ENCODE measurements at regions not wholly inside any gene's neighbourhood (a gene's known extent, or its start where the extent isn't known, plus 50 kb on each side); places are given as distances from the start of the nearest gene placed in this dataset.

DNA sequence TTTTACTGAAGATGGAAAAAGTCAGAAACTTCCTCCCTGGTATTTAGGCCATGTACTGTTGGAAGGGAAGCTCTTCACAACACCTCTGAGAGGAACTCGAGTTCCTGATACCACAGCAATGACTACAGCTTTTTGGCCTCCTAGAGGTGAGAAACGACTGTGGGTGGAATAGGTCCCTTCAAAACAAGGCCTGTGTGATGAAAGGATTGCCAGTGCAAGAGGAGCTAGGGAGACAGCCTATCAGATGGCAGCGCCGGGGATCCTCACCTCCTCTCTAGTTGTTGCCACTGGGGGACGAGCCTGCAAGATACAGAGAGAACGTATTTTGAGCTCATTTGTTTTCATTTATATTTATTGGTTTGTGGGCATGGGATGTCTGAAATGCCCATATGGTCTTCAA, 187.8 kb upstream of the KCND3 start:
- no peak for DNase-seq (ENCODE audit: low read depth, low spot score)
- H3K4me3 ChIP-seq (ENCODE audit: low read length) = no peak overlapping the region

DNA sequence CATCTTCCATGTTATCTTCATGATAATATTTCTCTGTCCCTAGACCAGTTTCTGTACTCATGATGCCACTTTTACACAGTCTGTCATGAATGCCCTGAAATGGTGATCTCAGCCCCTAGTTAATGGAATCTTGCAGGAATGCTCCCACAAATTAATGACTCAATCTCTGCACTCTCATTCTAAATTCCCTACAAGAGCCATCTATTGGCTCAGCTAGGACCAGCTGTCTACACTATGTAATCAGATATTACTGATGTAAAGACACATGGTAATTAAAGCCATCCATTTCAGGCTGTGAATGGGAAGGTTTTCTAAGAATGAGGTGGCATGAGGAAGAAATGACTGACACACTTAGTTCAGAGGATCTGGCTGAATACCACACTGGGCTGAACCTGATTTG, 199.1 kb upstream of the KCND3 start:
- no peak for DNase-seq (ENCODE audit: low read depth, low spot score)
- H3K4me3 ChIP-seq (ENCODE audit: low read length) = no peak overlapping the region

DNA sequence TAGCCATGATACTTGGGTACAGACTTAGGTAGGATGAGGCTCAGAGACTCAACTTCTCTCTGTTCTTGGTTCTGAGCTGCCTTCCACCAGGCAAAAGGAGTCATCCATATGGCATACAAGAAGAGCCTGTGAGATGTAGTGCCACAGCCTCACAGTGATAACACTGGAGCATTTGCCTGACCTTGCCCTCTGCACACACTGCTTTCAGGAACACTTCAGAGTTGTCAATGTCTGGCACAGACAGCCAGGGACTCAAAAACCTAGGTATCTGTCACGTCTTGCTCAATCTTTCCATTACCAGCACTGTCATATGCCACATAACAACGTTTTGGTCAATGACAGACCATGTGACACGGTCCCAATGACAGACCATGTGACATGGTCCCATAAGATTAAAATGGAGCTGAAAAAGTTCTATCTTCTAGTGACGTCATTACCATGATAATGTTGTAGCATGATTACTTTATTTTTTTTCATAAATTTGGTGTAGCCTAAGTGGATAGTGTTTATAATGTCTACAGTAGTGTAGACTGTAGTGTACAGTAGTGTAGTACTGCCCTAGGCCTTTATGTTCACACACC, 199.9 kb upstream of the CTTNBP2NL start:
- no peak for DNase-seq (ENCODE audit: low read depth, low spot score)
- H3K4me3 ChIP-seq (ENCODE audit: low read length) = no peak overlapping the region

DNA sequence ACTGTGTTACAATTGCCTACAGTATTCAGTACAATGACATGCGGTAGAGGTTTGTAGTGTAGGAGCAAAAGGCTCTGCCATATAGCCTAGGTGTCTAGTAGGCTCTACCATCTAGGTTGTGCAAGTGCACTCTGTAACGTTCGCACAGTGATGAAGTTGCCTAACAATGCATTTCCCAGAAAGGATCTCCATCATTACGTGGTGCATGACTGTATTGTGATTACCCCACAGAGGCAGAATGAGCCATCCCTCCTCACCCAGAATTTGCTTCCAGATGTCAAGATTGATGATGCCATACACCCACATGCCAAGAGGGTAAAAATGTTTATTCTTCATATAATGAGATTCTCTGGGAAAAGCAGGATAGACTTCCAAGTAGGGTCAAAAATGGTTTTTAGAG, 199.3 kb upstream of the CTTNBP2NL start:
- DNase-seq (ENCODE audit: low read depth, low spot score) = no peak
- H3K4me3 ChIP-seq (ENCODE audit: low read length) = no peak overlapping the region

DNA sequence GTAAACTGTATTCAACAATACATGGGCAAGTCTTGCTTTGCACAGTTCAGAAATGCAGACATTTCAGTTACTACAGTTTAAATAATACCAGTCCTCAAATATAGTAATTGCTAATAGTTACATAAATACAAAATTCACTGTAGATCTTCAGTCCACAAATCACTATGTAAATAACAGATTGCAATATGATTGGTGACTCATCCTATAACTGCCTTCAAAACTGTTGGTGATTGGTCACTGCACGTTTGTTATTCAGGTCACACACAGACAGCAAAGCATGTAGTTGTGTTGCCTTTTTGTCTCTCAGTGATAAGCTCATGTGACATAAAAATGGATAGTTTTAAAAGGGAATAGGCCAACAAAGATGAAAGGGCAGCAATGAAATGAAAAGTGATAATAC, 186.5 kb upstream of the CTTNBP2NL start:
- DNase-seq (ENCODE audit: low read depth, low spot score) = no peak
- no peak overlapping the region for H3K4me3 ChIP-seq (ENCODE audit: low read length)

DNA sequence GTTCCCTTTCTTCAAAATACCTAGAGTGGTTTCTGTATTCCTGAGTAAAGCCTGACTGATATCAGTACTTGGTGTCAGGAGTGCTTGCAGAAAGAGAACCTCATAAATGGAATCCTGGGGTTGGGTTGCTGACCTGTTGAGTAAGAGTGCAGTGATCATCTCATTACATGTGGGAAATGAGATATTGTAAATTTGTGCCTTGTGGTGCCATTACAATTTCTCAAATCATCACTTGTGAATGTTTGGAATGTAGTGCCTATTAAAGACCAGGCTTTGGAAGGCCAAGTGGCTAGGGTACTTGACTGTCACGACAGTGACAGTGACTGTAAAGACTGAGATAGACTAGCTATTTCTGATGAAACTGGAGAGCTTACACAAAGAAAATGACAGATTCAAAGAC, 176.7 kb upstream of the CTTNBP2NL start:
- no peak for DNase-seq (ENCODE audit: low read depth, low spot score)
- no peak overlapping the region for H3K4me3 ChIP-seq (ENCODE audit: low read length)

DNA sequence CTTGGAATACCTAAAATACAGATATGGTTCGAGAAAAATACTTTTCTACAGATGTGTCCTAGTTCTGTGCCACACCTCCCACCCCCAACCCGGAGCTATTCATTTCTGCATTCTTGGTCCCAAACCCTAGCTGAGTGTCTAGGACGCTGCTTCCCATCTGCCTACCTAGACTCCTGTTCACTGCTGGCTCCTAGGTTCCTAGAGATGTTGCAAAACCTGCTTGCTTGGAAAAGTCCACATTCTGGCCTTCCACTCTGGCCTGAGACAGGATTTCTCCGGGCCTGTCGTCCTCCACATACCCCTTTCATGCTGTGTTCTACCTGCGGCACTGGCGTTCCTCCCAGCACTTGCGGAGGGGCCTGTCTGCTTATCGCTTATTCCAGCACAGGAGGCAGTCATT, 165.8 kb upstream of the CTTNBP2NL start:
- DNase-seq (ENCODE audit: low read depth, low spot score) = no peak
- H3K4me3 ChIP-seq (ENCODE audit: low read length) = no peak overlapping the region

DNA sequence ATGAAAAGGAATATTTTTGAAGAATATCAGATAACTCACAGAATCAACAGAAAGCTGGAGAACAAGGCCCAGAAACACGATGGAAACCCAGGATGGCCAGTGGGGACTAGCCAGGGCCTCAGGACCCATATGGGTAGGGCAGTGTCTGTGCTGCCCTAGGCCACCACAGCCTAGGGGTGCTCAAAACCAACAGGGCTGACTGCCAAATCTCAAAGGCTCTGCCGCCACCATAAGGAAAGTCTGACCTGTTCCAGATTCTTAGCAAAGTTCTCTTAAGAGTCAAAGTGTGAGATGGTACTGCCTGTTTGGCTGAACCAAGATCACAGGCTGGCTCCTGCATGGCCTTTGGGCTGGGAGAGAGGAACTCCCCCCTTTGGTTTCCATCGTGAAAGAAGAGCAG, 164.7 kb upstream of the CTTNBP2NL start:
- no peak overlapping the region for H3K4me3 ChIP-seq (ENCODE audit: low read length)
- DNase-seq (ENCODE audit: low read depth, low spot score) = no peak

DNA sequence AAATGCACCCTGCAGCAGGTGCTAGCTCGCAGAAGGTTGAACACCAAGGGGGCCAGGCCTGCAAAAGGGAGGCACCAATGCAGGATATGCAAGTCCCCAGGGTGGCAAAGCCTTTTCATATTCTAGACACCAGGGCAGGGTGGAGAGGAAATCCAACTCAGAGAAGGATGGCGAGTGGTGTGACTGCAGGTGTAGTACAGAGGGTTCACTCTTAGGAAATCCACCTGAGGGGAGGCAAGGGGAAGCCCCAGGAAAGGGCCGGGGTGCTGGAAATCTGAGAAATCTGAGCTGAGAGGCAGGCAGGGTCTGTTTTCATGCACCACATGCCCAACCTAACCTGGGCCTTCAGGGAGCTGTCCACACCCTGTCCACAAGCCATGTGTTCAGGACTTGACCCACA, 163.2 kb upstream of the CTTNBP2NL start:
- no peak for DNase-seq (ENCODE audit: low read depth, low spot score)
- no peak overlapping the region for H3K4me3 ChIP-seq (ENCODE audit: low read length)

DNA sequence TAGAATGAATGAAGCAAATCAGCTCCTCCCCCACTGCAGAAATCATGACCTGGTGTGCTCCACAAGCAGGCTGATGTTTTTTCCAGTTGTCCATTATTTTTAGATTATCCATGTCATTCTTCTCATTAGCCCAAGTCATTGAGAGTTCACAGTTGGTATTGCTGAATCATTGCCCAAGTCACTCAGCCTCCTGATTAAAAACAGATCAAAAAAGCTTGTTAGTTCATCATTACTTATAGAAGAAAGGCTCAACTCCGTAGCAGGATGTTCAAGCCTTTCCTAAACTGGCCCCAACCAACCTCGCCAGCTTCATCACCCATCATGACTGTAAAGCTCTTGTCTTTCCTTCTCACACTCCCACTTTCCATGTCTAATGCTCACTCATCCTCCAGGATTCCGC, 161.3 kb upstream of the CTTNBP2NL start:
- no peak overlapping the region for H3K4me3 ChIP-seq (ENCODE audit: low read length)
- DNase-seq (ENCODE audit: low read depth, low spot score) = no peak

DNA sequence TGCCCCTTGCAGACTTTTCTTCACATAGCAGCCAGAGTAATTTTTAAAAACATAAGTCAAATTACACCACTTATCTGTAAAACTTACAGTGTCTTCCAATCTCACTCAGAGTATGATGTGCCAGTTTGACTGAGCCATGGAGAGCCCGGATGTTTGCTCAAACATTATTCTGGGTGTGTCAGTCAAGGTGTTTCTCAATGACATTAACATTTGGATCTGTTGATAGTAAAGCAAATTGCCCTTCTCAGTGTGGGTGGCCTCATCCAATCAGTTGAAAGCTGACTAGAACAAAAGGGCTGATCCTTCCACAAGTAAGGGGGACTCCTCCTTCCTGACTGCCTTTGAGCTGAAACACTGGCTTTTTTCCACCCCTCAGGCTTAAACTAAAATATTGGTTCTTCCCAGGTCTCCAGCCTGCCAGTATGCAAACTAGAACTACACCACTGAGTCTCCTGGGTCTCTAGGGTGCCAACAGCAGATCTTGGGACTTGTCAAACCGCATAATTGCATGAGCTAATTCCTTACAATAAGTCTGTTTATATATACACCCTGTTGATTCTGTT, 157.9 kb upstream of the CTTNBP2NL start:
- no peak for DNase-seq (ENCODE audit: low read depth, low spot score)
- no peak overlapping the region for H3K4me3 ChIP-seq (ENCODE audit: low read length)

DNA sequence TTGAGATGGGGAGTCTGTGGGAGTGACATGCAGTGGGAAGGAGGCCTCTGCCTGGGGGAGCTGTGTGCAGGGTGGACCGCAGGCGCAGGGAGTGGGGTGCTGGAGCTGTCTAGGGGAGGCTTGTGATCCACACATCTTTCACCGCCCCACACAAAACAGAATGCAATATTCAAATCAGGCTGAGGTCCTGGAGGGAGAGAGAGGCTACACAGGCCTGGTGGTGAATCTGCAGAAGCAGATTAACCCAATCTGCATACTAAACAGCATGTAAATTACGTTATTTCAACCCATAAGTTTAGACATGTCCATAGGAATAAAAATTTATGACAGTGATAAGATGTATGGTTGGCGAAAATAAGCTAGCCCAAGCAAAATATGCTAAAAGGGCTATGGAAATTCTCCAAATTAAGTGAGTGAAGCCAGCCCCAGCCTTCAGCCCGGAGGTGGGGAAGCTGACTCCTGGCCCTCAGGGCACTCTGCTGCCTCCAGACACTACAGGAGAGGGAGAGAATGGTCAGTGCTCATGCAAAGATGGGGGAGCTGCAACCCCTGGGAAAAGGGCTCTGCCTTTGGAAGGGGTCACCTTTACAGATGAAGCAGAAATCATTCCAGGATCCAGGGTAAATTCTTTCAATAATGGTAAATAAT, 156.2 kb upstream of the CTTNBP2NL start:
- no peak for DNase-seq (ENCODE audit: low read depth, low spot score)
- H3K4me3 ChIP-seq (ENCODE audit: low read length) = no peak overlapping the region

DNA sequence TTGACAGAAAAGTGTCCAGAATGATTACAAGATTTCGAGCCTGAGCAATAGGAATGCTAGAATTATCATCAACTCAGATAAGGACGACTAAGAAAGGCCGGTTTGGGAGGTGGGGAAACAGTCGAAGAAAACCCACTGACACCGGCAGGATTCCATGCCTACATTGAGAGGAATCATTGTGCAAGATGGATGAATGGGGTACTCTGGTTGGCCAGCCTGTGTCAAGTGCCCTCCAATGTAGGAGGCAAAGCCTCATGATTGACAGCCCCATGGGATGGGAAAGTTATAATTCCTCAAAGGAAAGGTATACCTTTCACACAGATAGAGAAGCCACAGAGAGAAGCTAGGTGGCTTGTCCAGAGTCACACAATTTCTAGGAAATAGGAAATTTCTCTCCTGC, 153.5 kb upstream of the CTTNBP2NL start:
- no peak overlapping the region for H3K4me3 ChIP-seq (ENCODE audit: low read length)
- no peak for DNase-seq (ENCODE audit: low read depth, low spot score)

DNA sequence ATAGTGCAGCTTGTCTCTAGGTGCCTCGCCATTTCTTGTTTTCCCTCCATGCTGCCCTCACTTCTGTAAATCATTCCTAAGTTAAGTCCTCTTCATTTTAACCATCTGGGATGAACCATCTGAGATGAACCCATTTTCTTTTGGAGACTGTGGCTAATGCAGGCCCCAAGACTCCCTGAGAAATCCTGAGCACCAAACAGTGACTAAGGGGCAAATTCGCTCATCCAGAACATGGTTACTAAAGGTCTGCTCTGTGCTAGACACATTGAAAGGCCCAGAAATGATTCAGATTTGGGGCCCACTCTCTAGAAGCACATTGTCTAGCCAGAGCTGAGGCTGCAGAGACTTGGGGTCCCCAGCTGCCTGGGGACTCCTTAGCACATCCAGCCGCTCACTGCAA, 151.9 kb upstream of the CTTNBP2NL start:
- DNase-seq (ENCODE audit: low read depth, low spot score) = no peak
- H3K4me3 ChIP-seq (ENCODE audit: low read length) = no peak overlapping the region

DNA sequence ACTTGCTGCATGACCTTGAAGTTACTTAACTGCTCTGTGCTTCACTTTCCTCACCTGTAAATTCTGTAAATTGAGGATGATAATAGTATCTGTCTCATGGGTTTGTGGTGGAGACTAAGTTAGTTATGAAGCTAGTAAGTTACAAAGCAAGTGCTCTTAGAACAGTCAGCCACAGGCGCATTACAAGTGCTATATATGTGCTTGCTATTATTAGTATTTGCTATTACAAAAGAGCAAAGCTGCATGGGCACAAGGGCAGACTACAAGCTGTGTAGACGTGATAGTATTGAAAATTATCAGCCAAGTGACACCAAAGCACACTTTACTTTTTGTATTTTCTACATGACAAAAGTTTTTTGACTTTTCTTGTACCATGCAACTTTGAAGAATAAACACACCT, 150.9 kb upstream of the CTTNBP2NL start:
- no peak overlapping the region for H3K4me3 ChIP-seq (ENCODE audit: low read length)
- DNase-seq (ENCODE audit: low read depth, low spot score) = no peak

DNA sequence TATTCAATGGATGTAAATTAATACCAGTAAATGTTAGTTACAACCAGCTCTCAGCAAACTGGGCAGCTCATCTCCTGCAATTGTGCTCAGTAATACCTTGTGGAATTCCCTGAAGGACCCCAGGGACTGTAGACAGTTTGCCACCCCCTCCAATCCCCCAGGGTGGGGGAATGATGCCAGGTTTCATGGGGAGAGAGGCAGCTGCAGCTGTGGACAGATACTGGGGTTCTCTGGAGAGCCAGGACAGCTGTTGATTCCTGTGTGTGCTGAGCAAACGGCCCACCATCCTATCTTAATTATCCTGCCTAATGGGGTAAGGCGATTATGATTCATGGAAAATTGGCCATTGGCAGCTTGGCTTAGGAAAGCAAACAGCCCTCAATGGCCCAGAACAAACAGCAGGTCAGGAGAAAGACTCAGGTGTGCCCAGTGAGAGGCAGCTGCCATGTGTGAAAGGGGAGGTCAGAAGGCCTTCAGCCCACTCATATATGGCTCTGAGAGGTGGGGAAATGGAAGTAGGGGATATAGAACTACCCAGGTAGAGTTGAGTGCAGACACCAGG, 148.9 kb upstream of the CTTNBP2NL start:
- no peak overlapping the region for H3K4me3 ChIP-seq (ENCODE audit: low read length)
- no peak for DNase-seq (ENCODE audit: low read depth, low spot score)

DNA sequence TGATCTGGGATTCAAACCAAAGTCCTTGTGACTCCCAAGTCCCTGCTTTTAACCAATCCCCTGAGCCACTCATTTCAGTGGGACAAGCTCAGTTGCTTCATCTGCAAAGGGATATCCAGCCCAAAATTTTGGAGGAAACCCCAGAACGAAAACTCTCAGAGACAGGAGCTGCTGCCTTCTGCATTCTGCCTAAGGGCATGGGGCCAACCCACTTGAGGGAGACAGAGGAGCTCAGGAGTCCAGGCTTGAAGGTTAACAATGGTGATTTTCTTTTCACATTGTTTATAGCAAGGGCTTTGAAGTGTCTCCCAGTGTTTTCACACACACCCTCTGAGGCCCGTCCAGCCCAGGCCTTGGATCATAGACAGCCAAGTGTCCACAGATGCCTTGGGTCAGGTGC, 148.1 kb upstream of the CTTNBP2NL start:
- no peak overlapping the region for H3K4me3 ChIP-seq (ENCODE audit: low read length)
- no peak for DNase-seq (ENCODE audit: low read depth, low spot score)

DNA sequence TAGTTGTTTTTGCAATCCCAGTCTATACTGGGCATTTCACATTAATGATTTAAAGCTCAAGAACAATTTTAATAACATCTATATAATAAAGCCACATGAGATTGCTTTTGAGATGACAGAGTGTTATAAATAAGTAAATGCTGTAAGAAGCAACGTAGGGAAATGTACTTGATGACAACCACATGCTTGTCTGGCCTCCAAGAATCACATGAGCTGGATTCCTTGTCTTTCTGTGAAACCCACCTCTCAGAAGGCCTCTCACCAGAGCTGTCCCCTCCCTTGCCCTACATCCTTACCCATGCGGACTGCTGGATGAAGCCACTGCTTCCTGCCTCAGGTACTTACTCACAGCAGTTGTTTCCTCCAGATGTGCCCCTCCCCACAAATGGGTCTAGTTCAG, 145.1 kb upstream of the CTTNBP2NL start:
- H3K4me3 ChIP-seq (ENCODE audit: low read length) = no peak overlapping the region
- no peak for DNase-seq (ENCODE audit: low read depth, low spot score)

DNA sequence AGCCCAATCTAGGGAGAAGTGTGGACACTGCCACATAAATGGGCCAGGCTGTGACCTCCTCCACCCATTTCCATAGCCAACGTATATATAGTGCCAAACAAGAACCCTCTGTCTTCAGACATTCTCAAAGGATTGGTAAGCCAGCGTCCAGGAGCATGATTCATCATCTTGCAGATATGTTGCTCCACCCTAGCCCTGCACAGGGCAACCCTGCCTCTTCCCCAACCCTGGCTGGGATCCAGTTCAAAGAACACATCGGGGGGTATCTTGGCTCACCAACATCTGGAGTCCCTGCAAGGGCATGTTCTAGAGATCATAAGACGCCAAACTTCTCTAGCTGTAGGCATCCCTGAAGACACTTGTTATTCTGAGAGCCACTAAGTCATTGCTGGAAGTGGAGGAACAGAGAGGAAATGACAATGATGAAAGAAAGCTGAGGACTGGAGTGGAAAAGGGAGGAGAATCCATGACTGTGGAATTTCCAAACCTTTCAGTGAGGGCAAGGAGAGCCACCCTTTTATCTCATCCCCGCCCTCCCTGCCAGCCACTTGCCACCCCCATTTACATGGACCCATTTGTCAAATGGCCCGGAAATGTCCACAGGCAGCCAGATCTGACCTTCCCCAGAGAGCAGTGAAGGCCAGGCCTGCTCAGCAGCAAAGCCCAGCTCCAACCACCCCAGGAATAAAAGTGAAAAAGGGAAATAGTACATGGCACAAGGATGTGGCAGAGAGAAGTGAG, 144.1 kb upstream of the CTTNBP2NL start:
- no peak overlapping the region for H3K4me3 ChIP-seq (ENCODE audit: low read length)
- no peak for DNase-seq (ENCODE audit: low read depth, low spot score)

DNA sequence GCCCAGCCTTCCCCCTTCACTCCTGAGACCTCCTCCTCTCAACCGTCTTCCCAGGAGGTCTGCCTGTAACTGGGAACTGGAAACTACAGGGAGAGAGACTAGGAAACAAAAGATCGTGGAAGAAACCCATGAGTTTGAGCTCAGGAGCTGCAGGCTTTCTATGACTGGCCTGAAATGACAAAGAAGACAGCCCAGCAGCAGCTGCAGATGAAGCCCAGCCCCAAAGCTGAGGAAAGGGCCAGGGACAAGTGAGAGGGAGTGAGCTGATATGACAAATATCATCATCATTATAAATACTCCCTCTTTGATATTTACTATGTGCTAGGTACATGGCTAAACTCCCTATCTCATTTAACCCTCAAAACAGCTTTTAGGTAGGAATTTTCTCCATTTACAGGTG, 142.6 kb upstream of the CTTNBP2NL start:
- DNase-seq (ENCODE audit: low read depth, low spot score) = no peak
- H3K4me3 ChIP-seq (ENCODE audit: low read length) = no peak overlapping the region
